Thyroid gland (tissue), 4 donors: ENCODE measurements at regions not wholly inside any gene's neighbourhood (a gene's known extent, or its start where the extent isn't known, plus 50 kb on each side); places are given as distances from the start of the nearest gene placed in this dataset.

Source experiments
- POLR2A ChIP-seq, 2 donors: fragments of 450-650 bp; IDR thresholded peaks; one replicate each; pipeline ENCODE4 v1.6.1; 2017; ENCODE audit warnings: antibody characterized with exemption in 2 of 2, mild to moderate bottlenecking in 2 of 2, moderate library complexity in 1 of 2
- TF ChIP-seq, protein P1 (sequence below), 6 experiments: fragments of 200-600 bp in 3 of 6; fragments of 450-650 bp in 3 of 6; sonication (generic) in 3 of 6; IDR thresholded peaks; one replicate each; pipeline ENCODE4 v1.5.1; 2016 to 2019; ENCODE audit warnings: antibody characterized with exemption in 6 of 6, mild to moderate bottlenecking in 2 of 6, inconsistent platforms in 1 of 6, moderate library complexity in 1 of 6

DNA sequence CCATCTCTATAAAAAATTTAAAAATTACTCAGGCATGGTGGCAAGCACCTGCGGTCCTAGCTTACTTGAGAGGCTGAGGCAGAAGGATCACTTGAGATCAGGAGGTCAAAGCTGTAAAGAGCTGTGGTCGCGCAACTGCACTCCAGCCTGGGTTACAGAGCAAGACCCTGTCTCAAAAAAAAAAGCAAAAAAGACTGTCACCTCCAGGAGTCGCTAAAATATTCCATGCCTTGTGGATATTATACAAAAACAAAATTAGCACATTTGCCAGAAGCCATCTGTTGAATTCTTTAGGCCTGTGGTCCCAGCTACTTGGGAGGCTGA lies 87.0 kb upstream of the SDK1 start:
- TF ChIP-seq, protein P1, sequence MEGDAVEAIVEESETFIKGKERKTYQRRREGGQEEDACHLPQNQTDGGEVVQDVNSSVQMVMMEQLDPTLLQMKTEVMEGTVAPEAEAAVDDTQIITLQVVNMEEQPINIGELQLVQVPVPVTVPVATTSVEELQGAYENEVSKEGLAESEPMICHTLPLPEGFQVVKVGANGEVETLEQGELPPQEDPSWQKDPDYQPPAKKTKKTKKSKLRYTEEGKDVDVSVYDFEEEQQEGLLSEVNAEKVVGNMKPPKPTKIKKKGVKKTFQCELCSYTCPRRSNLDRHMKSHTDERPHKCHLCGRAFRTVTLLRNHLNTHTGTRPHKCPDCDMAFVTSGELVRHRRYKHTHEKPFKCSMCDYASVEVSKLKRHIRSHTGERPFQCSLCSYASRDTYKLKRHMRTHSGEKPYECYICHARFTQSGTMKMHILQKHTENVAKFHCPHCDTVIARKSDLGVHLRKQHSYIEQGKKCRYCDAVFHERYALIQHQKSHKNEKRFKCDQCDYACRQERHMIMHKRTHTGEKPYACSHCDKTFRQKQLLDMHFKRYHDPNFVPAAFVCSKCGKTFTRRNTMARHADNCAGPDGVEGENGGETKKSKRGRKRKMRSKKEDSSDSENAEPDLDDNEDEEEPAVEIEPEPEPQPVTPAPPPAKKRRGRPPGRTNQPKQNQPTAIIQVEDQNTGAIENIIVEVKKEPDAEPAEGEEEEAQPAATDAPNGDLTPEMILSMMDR (IDR thresholded peaks at IDR 0.05): no peak
- TF ChIP-seq POLR2A (IDR thresholded peaks at IDR 0.05): no peak
